Lower leg skin (tissue), 3 donors: ENCODE measurements at regions not wholly inside any gene's neighbourhood (a gene's known extent, or its start where the extent isn't known, plus 50 kb on each side); places are given as distances from the start of the nearest gene placed in this dataset.

Source experiments
- POLR2A ChIP-seq, 2 donors: fragments of 450-650 bp; IDR thresholded peaks; one replicate each; pipeline ENCODE4 v1.6.1; 2016 to 2017; ENCODE audit warnings: antibody characterized with exemption in 2 of 2, mild to moderate bottlenecking in 1 of 2, moderate library complexity in 1 of 2
- TF ChIP-seq, protein P1 (sequence below), 3 donors: fragments of 450-650 bp; IDR thresholded peaks; one replicate each; pipeline ENCODE4 v1.5.1; 2016; ENCODE audit warnings: antibody characterized with exemption in 3 of 3, mild to moderate bottlenecking in 3 of 3, moderate library complexity in 2 of 3

DNA sequence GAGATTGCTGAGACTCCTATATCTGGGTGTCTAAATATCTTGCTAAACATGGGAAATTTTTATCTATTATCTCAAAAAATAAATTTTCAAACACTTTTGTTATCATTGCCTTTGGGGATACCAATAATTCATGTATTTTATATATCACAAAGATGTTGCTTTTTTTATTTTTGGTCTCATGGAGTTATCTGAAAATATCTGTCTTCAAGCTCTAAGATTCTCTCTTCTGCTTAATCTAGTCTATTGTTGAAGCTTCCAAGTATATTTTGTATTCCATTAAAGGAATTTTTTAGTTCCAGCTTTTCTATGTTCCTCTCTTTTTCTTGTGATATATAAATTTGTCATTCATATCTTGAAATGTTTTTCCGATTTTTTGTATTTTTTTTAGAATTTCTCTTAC lies 812.0 kb downstream of the DACH1 start:
- TF ChIP-seq, protein P1, sequence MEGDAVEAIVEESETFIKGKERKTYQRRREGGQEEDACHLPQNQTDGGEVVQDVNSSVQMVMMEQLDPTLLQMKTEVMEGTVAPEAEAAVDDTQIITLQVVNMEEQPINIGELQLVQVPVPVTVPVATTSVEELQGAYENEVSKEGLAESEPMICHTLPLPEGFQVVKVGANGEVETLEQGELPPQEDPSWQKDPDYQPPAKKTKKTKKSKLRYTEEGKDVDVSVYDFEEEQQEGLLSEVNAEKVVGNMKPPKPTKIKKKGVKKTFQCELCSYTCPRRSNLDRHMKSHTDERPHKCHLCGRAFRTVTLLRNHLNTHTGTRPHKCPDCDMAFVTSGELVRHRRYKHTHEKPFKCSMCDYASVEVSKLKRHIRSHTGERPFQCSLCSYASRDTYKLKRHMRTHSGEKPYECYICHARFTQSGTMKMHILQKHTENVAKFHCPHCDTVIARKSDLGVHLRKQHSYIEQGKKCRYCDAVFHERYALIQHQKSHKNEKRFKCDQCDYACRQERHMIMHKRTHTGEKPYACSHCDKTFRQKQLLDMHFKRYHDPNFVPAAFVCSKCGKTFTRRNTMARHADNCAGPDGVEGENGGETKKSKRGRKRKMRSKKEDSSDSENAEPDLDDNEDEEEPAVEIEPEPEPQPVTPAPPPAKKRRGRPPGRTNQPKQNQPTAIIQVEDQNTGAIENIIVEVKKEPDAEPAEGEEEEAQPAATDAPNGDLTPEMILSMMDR (IDR thresholded peaks at IDR 0.05) = no peak
- no peak for TF ChIP-seq POLR2A (IDR thresholded peaks at IDR 0.05)
